ENCODE measurements at regions not wholly inside any gene's neighbourhood (a gene's known extent, or its start where the extent isn't known, plus 50 kb on each side); places are given as distances from the start of the nearest gene placed in this dataset.

DNA sequence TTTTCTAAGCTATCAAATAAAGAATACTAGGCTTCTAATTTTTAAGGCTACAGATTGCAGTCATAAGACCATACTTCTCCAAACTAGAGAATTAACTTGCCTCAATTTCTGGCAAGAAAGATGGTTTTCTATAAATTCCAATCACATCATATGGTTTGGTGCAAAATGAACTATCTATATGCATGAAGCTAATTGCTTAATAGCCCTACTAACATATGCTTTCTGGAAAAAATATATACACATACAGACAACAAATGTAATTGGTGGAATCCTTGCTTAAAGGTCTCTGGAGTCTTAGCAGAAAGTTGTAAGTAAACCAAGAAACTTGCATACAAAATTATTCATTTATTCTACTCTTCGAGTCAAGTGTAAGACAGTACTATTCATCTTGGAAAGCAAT, 113.1 kb upstream of the NANOGP8 start:
- no peak for DNase-seq (ENCODE audit: extremely low spot score)
- ChIA-PET POLR2A (no interaction called here), CTCF (no interaction called here)
- no peak for TF ChIP-seq CTBP1 (IDR thresholded peaks at IDR 0.05; ENCODE audit: borderline replicate concordance)
- no peak for TF ChIP-seq LEF1 (IDR thresholded peaks at IDR 0.05; ENCODE audit: borderline replicate concordance)
- no peak for TF ChIP-seq ZNF384 (IDR thresholded peaks at IDR 0.05)
- TF ChIP-seq SP1 (IDR thresholded peaks at IDR 0.05) = no peak
- no peak for TF ChIP-seq PKNOX1 (IDR thresholded peaks at IDR 0.05)
- TF ChIP-seq HDGF (IDR thresholded peaks at IDR 0.05; ENCODE audit: borderline replicate concordance) = no peak
- no peak for TF ChIP-seq ARNT (IDR thresholded peaks at IDR 0.05)
- TF ChIP-seq FOXK2 (IDR thresholded peaks at IDR 0.05) = no peak
- no peak for TF ChIP-seq FOXM1 (IDR thresholded peaks at IDR 0.05; ENCODE audit: borderline replicate concordance)
- no peak for TF ChIP-seq NFRKB (IDR thresholded peaks at IDR 0.05)
- no peak for TF ChIP-seq BHLHE40 (IDR thresholded peaks at IDR 0.05; ENCODE audit: borderline replicate concordance)
- TF ChIP-seq ELF4 (IDR thresholded peaks at IDR 0.05) = no peak
- no peak for TF ChIP-seq SUZ12 (IDR thresholded peaks at IDR 0.05)
- no peak for TF ChIP-seq FOXA1 (IDR thresholded peaks at IDR 0.05)
- TF ChIP-seq TARDBP (IDR thresholded peaks at IDR 0.05) = no peak
- no peak for TF ChIP-seq L3MBTL2 (conservative IDR thresholded peaks at IDR 0.05)

- DNase-seq (ENCODE audit: extremely low spot score) = no peak
- CTCF ChIA-PET = no interaction called here
- POLR2A ChIA-PET = interaction anchor here (0.6 kb wide), 1 partner anchor 53 kb away, joined by 3 read pairs; no protein-coding TSS in a partner anchor
- TF ChIP-seq ARNT (IDR thresholded peaks at IDR 0.05) (no peak), SP1 (IDR thresholded peaks at IDR 0.05) (no peak), ZNF384 (IDR thresholded peaks at IDR 0.05) (no peak), FOXK2 (IDR thresholded peaks at IDR 0.05) (no peak), FOXM1 (IDR thresholded peaks at IDR 0.05; ENCODE audit: borderline replicate concordance) (no peak), SUZ12 (IDR thresholded peaks at IDR 0.05) (no peak), L3MBTL2 (conservative IDR thresholded peaks at IDR 0.05) (no peak), NFRKB (IDR thresholded peaks at IDR 0.05) (no peak), LEF1 (IDR thresholded peaks at IDR 0.05; ENCODE audit: borderline replicate concordance) (no peak), HDGF (IDR thresholded peaks at IDR 0.05; ENCODE audit: borderline replicate concordance) (no peak), CTBP1 (IDR thresholded peaks at IDR 0.05; ENCODE audit: borderline replicate concordance) (no peak), FOXA1 (IDR thresholded peaks at IDR 0.05) (no peak), PKNOX1 (IDR thresholded peaks at IDR 0.05) (no peak), ELF4 (IDR thresholded peaks at IDR 0.05) (no peak), BHLHE40 (IDR thresholded peaks at IDR 0.05; ENCODE audit: borderline replicate concordance) (no peak), TARDBP (IDR thresholded peaks at IDR 0.05) (no peak)
Measured at GRCh38 chr15:35197754-35198153, 112.7 kb upstream of the NANOGP8 start.

DNA sequence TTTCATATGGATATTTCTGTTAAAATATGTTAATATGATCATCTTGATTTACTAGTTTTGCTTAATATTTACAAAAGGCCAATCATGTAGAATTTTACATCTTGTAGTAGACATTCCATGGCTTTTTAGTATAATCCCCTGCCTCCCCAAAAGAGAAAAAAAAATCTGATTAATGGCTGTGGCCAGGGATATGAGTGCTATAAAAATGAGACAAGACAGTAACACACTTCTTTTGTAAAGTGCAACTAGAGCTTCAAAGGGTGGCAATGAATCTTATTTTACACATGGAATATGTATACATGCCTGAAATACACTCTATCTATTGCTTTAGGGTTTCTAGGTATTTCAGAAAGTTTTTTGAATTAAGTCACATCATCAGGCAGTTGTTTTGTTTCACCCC, 112.2 kb upstream of the NANOGP8 start:
- no peak for DNase-seq (ENCODE audit: extremely low spot score)
- ChIA-PET POLR2A (interaction anchor here (0.6 kb wide), 1 partner anchor 53 kb away, joined by 3 read pairs; no protein-coding TSS in a partner anchor), CTCF (no interaction called here)
- TF ChIP-seq ZNF384 (IDR thresholded peaks at IDR 0.05) (no peak), SP1 (IDR thresholded peaks at IDR 0.05) (no peak), ELF4 (IDR thresholded peaks at IDR 0.05) (no peak), LEF1 (IDR thresholded peaks at IDR 0.05; ENCODE audit: borderline replicate concordance) (no peak), PKNOX1 (IDR thresholded peaks at IDR 0.05) (no peak), ARNT (IDR thresholded peaks at IDR 0.05) (no peak), BHLHE40 (IDR thresholded peaks at IDR 0.05; ENCODE audit: borderline replicate concordance) (no peak), FOXM1 (IDR thresholded peaks at IDR 0.05; ENCODE audit: borderline replicate concordance) (no peak), FOXK2 (IDR thresholded peaks at IDR 0.05) (no peak), NFRKB (IDR thresholded peaks at IDR 0.05) (no peak), FOXA1 (IDR thresholded peaks at IDR 0.05) (no peak), HDGF (IDR thresholded peaks at IDR 0.05; ENCODE audit: borderline replicate concordance) (no peak), L3MBTL2 (conservative IDR thresholded peaks at IDR 0.05) (no peak), CTBP1 (IDR thresholded peaks at IDR 0.05; ENCODE audit: borderline replicate concordance) (no peak), SUZ12 (IDR thresholded peaks at IDR 0.05) (no peak)

GRCh38 chr15:35196273-35196672, 111.2 kb upstream of the NANOGP8 start:
- POLR2A ChIA-PET = no interaction called here
- CTCF ChIA-PET = no interaction called here
- TF ChIP-seq NFRKB (IDR thresholded peaks at IDR 0.05) (no peak), LEF1 (IDR thresholded peaks at IDR 0.05; ENCODE audit: borderline replicate concordance) (no peak), SP1 (IDR thresholded peaks at IDR 0.05) (no peak), BHLHE40 (IDR thresholded peaks at IDR 0.05; ENCODE audit: borderline replicate concordance) (no peak), TARDBP (IDR thresholded peaks at IDR 0.05) (no peak), L3MBTL2 (conservative IDR thresholded peaks at IDR 0.05) (no peak), HDGF (IDR thresholded peaks at IDR 0.05; ENCODE audit: borderline replicate concordance) (no peak), SUZ12 (IDR thresholded peaks at IDR 0.05) (no peak), FOXM1 (IDR thresholded peaks at IDR 0.05; ENCODE audit: borderline replicate concordance) (no peak), FOXA1 (IDR thresholded peaks at IDR 0.05) (no peak), ZNF384 (IDR thresholded peaks at IDR 0.05) (no peak), FOXK2 (IDR thresholded peaks at IDR 0.05) (no peak), PKNOX1 (IDR thresholded peaks at IDR 0.05) (no peak), ARNT (IDR thresholded peaks at IDR 0.05) (no peak)
- DNase-seq (ENCODE audit: extremely low spot score) = no peak

DNA sequence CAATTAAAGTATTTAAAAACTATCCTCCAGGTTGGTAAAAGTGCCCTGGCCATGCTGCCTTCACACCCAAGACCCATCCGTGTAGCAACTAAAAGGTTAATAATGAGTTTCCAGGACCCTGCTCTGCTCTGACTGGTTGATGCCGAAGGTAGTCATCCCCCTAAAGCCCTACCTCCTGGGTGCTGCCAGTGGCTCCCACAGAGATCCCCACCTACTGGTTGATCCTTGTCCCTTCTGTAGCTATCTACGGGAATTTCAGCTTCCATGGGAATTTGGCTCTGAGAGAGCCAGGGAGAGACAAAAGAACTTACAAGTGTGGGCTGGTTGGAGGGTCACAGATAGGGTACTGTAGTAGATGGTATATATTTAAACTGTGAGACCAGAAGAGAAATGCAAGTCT, 110.6 kb upstream of the NANOGP8 start:
- ChIA-PET CTCF (no interaction called here), POLR2A (no interaction called here)
- no peak for DNase-seq (ENCODE audit: extremely low spot score)
- no peak for TF ChIP-seq HDGF (IDR thresholded peaks at IDR 0.05; ENCODE audit: borderline replicate concordance)
- TF ChIP-seq L3MBTL2 (conservative IDR thresholded peaks at IDR 0.05) = no peak
- TF ChIP-seq FOXK2 (IDR thresholded peaks at IDR 0.05) = no peak
- no peak for TF ChIP-seq ZNF384 (IDR thresholded peaks at IDR 0.05)
- TF ChIP-seq FOXM1 (IDR thresholded peaks at IDR 0.05; ENCODE audit: borderline replicate concordance) = no peak
- no peak for TF ChIP-seq BHLHE40 (IDR thresholded peaks at IDR 0.05; ENCODE audit: borderline replicate concordance)
- no peak for TF ChIP-seq ELF4 (IDR thresholded peaks at IDR 0.05)
- no peak for TF ChIP-seq PKNOX1 (IDR thresholded peaks at IDR 0.05)
- TF ChIP-seq TARDBP (IDR thresholded peaks at IDR 0.05) = no peak
- TF ChIP-seq SP1 (IDR thresholded peaks at IDR 0.05) = no peak

All from HEK293T (cell line).